Astrocyte of the spinal cord (primary cell): ENCODE measurements at regions not wholly inside any gene's neighbourhood (a gene's known extent, or its start where the extent isn't known, plus 50 kb on each side); places are given as distances from the start of the nearest gene placed in this dataset.

ENCODE experiments used
- DNase-seq: peaks from one replicate; pipeline ENCODE4 v3.0.0; 2011; ENCODE audit warnings: low read depth, low spot score
- H3K4me3 ChIP-seq: 2 replicates; pipeline ENCODE4 v1.5.1; 2011; ENCODE audit warnings: low read depth, mild to moderate bottlenecking, low read length, moderate library complexity
- CTCF ChIP-seq: IDR thresholded peaks from 2 replicates; pipeline ENCODE4 v1.5.1; 2012; ENCODE audit warnings: low read depth, mild to moderate bottlenecking, low read length, inconsistent platforms
- in situ Hi-C: cut with HindIII; loops from 2 replicates; pipeline ENCODE4 v1.10.0; 2017; ENCODE audit warnings: low sequenced_read_pairs

GRCh38 chr6:12614456-12614855 lies 102.1 kb upstream of the PHACTR1 start:
- no peak overlapping the region for H3K4me3 ChIP-seq
- in situ Hi-C loops = no loop called here
- no peak for TF ChIP-seq CTCF
- DNase-seq = no peak

GRCh38 chr6:12618296-12618695 lies 98.3 kb upstream of the PHACTR1 start:
- DNase-seq = no peak
- no peak for TF ChIP-seq CTCF
- in situ Hi-C loops = no loop called here

GRCh38 chr6:12621754-12622153 lies 94.8 kb upstream of the PHACTR1 start:
- in situ Hi-C loops = no loop called here
- DNase-seq = no peak
- no peak for TF ChIP-seq CTCF
- H3K4me3 ChIP-seq = no peak overlapping the region

More at GRCh38 chr6:12618296-12618695, 98.3 kb upstream of the PHACTR1 start:
- no peak overlapping the region for H3K4me3 ChIP-seq

GRCh38 chr6:12622566-12622965 lies 94.0 kb upstream of the PHACTR1 start:
- in situ Hi-C loops = no loop called here
- no peak for TF ChIP-seq CTCF
- no peak overlapping the region for H3K4me3 ChIP-seq
- no peak for DNase-seq

GRCh38 chr6:12624142-12624837 lies 92.3 kb upstream of the PHACTR1 start:
- in situ Hi-C loops = no loop called here
- DNase-seq = no peak
- H3K4me3 ChIP-seq = no peak overlapping the region
- TF ChIP-seq CTCF = no peak

GRCh38 chr6:12627053-12627452 lies 89.5 kb upstream of the PHACTR1 start:
- in situ Hi-C loops = no loop called here
- no peak for TF ChIP-seq CTCF

More at GRCh38 chr6:12627053-12627452, 89.5 kb upstream of the PHACTR1 start:
- H3K4me3 ChIP-seq = no peak overlapping the region
- no peak for DNase-seq
